SIG-M5 treated with dmso at 0.1 percent for 504 hours (cell line): ENCODE measurements at regions not wholly inside any gene's neighbourhood (a gene's known extent, or its start where the extent isn't known, plus 50 kb on each side); places are given as distances from the start of the nearest gene placed in this dataset.

Source experiments
- DNase-seq: peaks from one replicate; lab custom pipeline; 2025; ENCODE audit not compliant: unreplicated experiment; lab: John Stamatoyannopoulos, UW

GRCh38 chr12:66045506-66045905, 85.0 kb downstream of the LLPH start:
- no peak for DNase-seq

GRCh38 chr12:66044731-66045130, 85.8 kb downstream of the LLPH start:
- DNase-seq, result no peak

- no peak for DNase-seq
Measured at GRCh38 chr12:66043035-66043434, 87.5 kb downstream of the LLPH start.

- no peak for DNase-seq
Measured at GRCh38 chr12:66041651-66042363, 88.7 kb downstream of the LLPH start.

GRCh38 chr12:66036317-66036716, 94.2 kb downstream of the LLPH start:
- DNase-seq, result no peak

- peak; percentile 29 for DNase-seq
Measured at GRCh38 chr12:66035288-66035966, 95.1 kb downstream of the LLPH start.

- no peak for DNase-seq
Measured at GRCh38 chr12:66033151-66033550, 97.4 kb downstream of the LLPH start.

GRCh38 chr12:66032739-66033138, 97.8 kb downstream of the LLPH start:
- no peak for DNase-seq

- DNase-seq, result no peak
Measured at GRCh38 chr12:66030217-66030781, 100.3 kb downstream of the LLPH start.

- DNase-seq, result no peak
Measured at GRCh38 chr12:66028390-66028789, 102.2 kb downstream of the LLPH start.

- DNase-seq, result no peak
Measured at GRCh38 chr12:66025477-66025876, 105.1 kb downstream of the LLPH start.

GRCh38 chr12:66024949-66025348, 105.6 kb downstream of the LLPH start:
- DNase-seq, result no peak

- DNase-seq, result no peak
Measured at GRCh38 chr12:66020481-66020880, 110.1 kb downstream of the LLPH start.

GRCh38 chr12:66017736-66018135, 112.8 kb downstream of the LLPH start:
- no peak for DNase-seq
